ENCODE measurements at regions not wholly inside any gene's neighbourhood (a gene's known extent, or its start where the extent isn't known, plus 50 kb on each side); places are given as distances from the start of the nearest gene placed in this dataset.
"Not testable (repeated sequence)": the region's sequence is repeated elsewhere in the genome, so short reads cannot be mapped to it uniquely, and the experiment has no call there.

DNA sequence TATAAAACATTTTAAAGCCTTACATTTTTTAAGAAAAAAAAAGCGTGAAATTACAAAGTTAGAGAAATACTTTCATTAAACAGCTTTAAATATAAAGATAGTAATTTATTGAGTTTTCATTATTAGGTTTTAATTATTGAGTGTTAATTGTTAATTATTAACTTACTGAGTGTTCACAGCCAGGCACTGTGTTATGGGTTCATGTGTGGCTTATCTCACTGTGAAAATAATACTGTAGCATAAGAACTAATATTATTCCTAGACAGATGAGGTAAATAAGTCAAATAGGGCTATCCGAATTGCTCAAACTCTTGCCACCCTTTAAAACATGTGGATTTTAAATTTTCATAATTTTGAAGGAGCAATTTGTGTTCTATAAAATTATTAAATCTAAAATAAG lies 956.1 kb upstream of the PCDH20 start:
- H3K27me3 ChIP-seq (ENCODE audit: control insufficient read depth, insufficient read depth, low read length): no peaks in the 10 kb centered on the region
- CTCF ChIA-PET: interaction anchor here (1.8 kb wide), 1 partner anchor 14 kb away, joined by 6 read pairs; no protein-coding TSS in a partner anchor
- no peaks in the 10 kb centered on the region for H3K9me3 ChIP-seq (ENCODE audit: control insufficient read depth, insufficient read depth, low read length)
- no peak overlapping the region for H3K27ac ChIP-seq (ENCODE audit: low read depth, low read length)
- TF ChIP-seq, protein P1, sequence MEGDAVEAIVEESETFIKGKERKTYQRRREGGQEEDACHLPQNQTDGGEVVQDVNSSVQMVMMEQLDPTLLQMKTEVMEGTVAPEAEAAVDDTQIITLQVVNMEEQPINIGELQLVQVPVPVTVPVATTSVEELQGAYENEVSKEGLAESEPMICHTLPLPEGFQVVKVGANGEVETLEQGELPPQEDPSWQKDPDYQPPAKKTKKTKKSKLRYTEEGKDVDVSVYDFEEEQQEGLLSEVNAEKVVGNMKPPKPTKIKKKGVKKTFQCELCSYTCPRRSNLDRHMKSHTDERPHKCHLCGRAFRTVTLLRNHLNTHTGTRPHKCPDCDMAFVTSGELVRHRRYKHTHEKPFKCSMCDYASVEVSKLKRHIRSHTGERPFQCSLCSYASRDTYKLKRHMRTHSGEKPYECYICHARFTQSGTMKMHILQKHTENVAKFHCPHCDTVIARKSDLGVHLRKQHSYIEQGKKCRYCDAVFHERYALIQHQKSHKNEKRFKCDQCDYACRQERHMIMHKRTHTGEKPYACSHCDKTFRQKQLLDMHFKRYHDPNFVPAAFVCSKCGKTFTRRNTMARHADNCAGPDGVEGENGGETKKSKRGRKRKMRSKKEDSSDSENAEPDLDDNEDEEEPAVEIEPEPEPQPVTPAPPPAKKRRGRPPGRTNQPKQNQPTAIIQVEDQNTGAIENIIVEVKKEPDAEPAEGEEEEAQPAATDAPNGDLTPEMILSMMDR (IDR thresholded peaks at IDR 0.05; ENCODE audit: low read depth, low read length): no peak
- POLR2A ChIA-PET: no interaction called here
- no peak for DNase-seq (ENCODE audit: low read depth, low spot score)
- no peak overlapping the region for H3K4me3 ChIP-seq (ENCODE audit: low read depth, low read length)

DNA sequence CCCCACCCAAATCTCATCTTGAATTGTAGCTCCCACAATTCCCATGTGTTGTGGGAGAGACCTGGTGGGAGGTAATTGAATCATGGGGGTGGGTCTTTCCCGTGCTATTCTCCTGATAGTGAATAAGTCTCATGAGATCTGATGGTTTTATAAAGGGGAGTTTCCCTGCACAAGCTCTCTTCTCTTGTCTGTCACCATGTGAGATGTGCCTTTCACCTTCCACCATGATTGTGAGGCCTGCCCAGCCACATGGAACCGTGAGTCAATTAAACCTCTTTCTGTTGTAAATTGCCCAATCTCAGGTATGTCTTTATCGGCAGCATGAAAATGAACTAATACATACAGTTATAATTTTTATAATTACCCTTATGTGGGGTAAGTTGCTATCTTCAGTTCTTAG lies 952.3 kb upstream of the PCDH20 start:
- POLR2A ChIA-PET; CTCF ChIA-PET; H3K27me3 ChIP-seq (ENCODE audit: control insufficient read depth, insufficient read depth, low read length); H3K4me3 ChIP-seq (ENCODE audit: low read depth, low read length); H3K27ac ChIP-seq (ENCODE audit: low read depth, low read length); DNase-seq (ENCODE audit: low read depth, low spot score); H3K9me3 ChIP-seq (ENCODE audit: control insufficient read depth, insufficient read depth, low read length): not testable (repeated sequence)

DNA sequence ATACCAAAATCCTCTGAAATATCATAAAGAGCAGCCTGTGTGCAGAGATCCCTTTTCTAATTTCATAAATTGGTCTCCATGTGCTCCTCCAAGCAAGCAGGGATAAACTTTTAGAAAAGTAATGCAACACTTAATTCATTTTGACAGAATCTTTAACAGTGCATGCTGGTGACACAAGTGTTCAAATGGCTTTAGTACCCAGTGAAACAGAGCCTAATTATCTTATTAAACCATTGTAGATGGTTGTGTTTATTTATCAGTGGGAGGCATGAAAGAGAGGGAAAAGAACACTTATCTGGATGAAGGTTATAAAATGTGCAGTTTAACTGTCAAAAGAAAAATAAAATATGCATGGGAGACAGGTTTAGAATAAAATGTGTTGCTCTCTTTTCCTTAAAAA lies 945.0 kb upstream of the PCDH20 start:
- ChIA-PET CTCF (interaction anchor here (0.8 to 1.8 kb wide), 3 partner anchors 40 to 240 kb away, joined by 5 to 10 read pairs (median 6); no protein-coding TSS in a partner anchor), POLR2A (no interaction called here)
- H3K27ac ChIP-seq (ENCODE audit: low read depth, low read length): no peak overlapping the region
- H3K4me3 ChIP-seq (ENCODE audit: low read depth, low read length): no peak overlapping the region
- H3K9me3 ChIP-seq (ENCODE audit: control insufficient read depth, insufficient read depth, low read length): no peaks in the 10 kb centered on the region
- DNase-seq (ENCODE audit: low read depth, low spot score): no peak
- no peaks in the 10 kb centered on the region for H3K27me3 ChIP-seq (ENCODE audit: control insufficient read depth, insufficient read depth, low read length)
- TF ChIP-seq, protein P1 (IDR thresholded peaks at IDR 0.05; ENCODE audit: low read depth, low read length): no peak

DNA sequence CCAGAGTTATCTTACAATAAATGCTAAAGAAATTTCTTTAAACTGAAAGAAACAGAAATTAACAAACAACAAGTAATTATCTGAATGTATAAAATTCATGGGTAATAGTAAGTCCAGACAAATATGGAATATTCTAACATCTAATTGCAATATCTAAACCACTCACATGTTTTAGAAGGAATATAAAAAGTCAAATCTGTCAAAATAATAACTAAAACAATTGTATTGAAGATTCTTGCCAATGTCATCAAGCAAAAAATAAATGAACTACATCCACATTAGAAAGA lies 942.9 kb upstream of the PCDH20 start:
- Histone ChIP-seq H3K27me3 (ENCODE audit: control insufficient read depth, insufficient read depth, low read length) (no peaks in the 10 kb centered on the region), H3K4me3 (ENCODE audit: low read depth, low read length) (no peak overlapping the region), H3K27ac (ENCODE audit: low read depth, low read length) (no peak overlapping the region), H3K9me3 (ENCODE audit: control insufficient read depth, insufficient read depth, low read length) (no peaks in the 10 kb centered on the region)
- POLR2A ChIA-PET: no interaction called here
- TF ChIP-seq, protein P1 (IDR thresholded peaks at IDR 0.05; ENCODE audit: low read depth, low read length): no peak
- DNase-seq (ENCODE audit: low read depth, low spot score): no peak
- CTCF ChIA-PET: interaction anchor here (0.7 to 4.2 kb wide), 15 partner anchors 10 to 1911 kb away, joined by 3 to 76 read pairs (median 7); no protein-coding TSS in a partner anchor

DNA sequence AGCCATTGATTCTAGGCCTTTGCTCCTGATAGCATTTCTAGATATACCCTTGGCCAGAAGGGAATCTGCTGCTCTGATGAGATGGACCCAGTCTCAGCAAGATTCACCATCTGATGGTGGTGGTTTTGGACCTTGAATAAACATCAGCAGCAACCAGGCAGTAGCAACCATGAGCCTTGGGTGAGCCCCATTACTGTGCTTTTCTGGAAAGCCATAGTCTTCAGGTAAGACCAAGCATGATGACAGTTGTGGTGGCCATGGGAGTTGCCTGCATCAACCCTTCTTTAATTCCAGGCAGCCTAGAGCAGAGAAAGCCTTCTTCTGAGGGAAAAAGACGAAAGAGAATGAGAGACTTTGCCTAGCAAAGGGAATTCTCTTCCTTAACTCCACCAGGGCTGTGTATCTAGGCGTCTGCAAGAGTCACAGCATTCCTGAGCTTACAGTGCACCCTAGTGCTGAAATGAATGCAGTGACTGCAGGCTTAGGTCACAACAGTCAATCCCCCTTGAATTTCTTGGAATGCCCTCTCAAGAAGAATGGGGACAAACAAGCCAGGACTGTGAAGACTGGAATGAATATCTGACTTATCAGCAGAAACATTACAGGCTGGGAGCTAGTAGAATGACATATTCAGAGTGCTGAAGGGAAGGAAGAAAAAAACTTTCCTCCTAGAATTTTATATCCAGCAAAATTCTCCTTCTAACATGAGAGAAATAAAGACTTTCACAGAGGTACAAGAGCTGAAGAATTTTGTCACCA lies 942.4 kb upstream of the PCDH20 start:
- POLR2A ChIA-PET: no interaction called here
- H3K9me3 ChIP-seq (ENCODE audit: control insufficient read depth, insufficient read depth, low read length): no peaks in the 10 kb centered on the region
- no peaks in the 10 kb centered on the region for H3K27me3 ChIP-seq (ENCODE audit: control insufficient read depth, insufficient read depth, low read length)
- H3K4me3 ChIP-seq (ENCODE audit: low read depth, low read length): no peak overlapping the region
- TF ChIP-seq, protein P1 (IDR thresholded peaks at IDR 0.05; ENCODE audit: low read depth, low read length): peak; percentile 82
- no peak overlapping the region for H3K27ac ChIP-seq (ENCODE audit: low read depth, low read length)
- CTCF ChIA-PET: interaction anchor here (0.6 to 4.2 kb wide), 17 partner anchors 10 to 1910 kb away, joined by 3 to 76 read pairs (median 6); no protein-coding TSS in a partner anchor
- peak; percentile 48 for DNase-seq (ENCODE audit: low read depth, low spot score)

Measured in AG04450 (cell line).